HepG2 (cell line): ENCODE measurements at regions not wholly inside any gene's neighbourhood (a gene's known extent, or its start where the extent isn't known, plus 50 kb on each side); places are given as distances from the start of the nearest gene placed in this dataset.

Experiments
- ATAC-seq: fragments of 200-7000 bp; cut with Tn5 transposase; 3 replicates; pipeline ENCODE4 v1.9.1; 2020; ENCODE audit warnings: mild to moderate bottlenecking, moderate library complexity
- BruUV-seq: library from RNA; stranded (reverse); fragments of 400-500 nt; replicated peaks from 2 replicates; lab custom pipeline; 2021; lab: Mats Ljungman, UMichigan
- CTCF ChIA-PET: fragments of 300-600 bp; formaldehyde crosslinking; extraction: SDS; loops from one replicate; lab custom pipeline; 2021; ENCODE audit warnings: low total read pairs, inconsistent platforms, low intra/inter-chr PET ratio; lab: Yijun Ruan, JAX
- POLR2A ChIA-PET: fragments of 350-600 bp; sonication (Branson Sonifier 250); formaldehyde crosslinking; loops from one replicate; lab custom pipeline; 2020; ENCODE audit warnings: antibody characterized with exemption, inconsistent platforms; lab: Yijun Ruan, JAX
- DNase-seq: peaks from one replicate; pipeline ENCODE4 v3.0.0-alpha.2; 2015; ENCODE audit warnings: low spot score
- FAIRE-seq: peaks from 3 replicates; lab custom pipeline; 2011; peaks lifted over from hg19 to GRCh38; lab: Jason Lieb, UNC
- H2AFZ ChIP-seq: one replicate; pipeline ENCODE4 v1.6.1; 2011; ENCODE audit warnings: low read length, inconsistent platforms
- H3K27ac ChIP-seq: fragments of 300-600 bp; 3 replicates; pipeline ENCODE4 v1.8.0; 2011; ENCODE audit warnings: mixed run types, mild to moderate bottlenecking, mixed read lengths, low read length, inconsistent platforms; ENCODE audit not compliant: insufficient read depth; ENCODE audit errors: extremely low read length
- H3K27me3 ChIP-seq, 2 experiments: fragments of 200-600 bp in 1 of 2; 2 replicates in 1 of 2; 3 replicates in 1 of 2; pipeline versions ENCODE4 v1.6.0 to v1.8.0; 2011; ENCODE audit warnings: low read length in 2 of 2, mild to moderate bottlenecking in 2 of 2, moderate library complexity in 2 of 2, inconsistent platforms in 1 of 2; ENCODE audit not compliant: insufficient read depth in 2 of 2, control insufficient read depth in 1 of 2
- H3K36me3 ChIP-seq, 2 experiments: fragments of 200-600 bp in 1 of 2; replicated peaks in 1 of 2; 2 replicates in 1 of 2; 3 replicates in 1 of 2; pipeline versions ENCODE4 v1.5.1 to v1.8.0; 2011; ENCODE audit warnings: low read length in 2 of 2, inconsistent platforms in 1 of 2; ENCODE audit not compliant: insufficient read depth in 2 of 2, control insufficient read depth in 1 of 2
- H3K4me1 ChIP-seq: 2 replicates; pipeline ENCODE4 v1.5.1; 2012; ENCODE audit warnings: low read length, inconsistent platforms; ENCODE audit not compliant: insufficient read depth
- H3K4me2 ChIP-seq: 2 replicates; pipeline ENCODE4 v1.6.0; 2011; ENCODE audit warnings: low read depth, low read length, inconsistent platforms
- H3K4me3 ChIP-seq, 3 experiments: fragments of 200-600 bp in 1 of 3; sonication (generic), shearing (Covaris generic) in 1 of 3; replicated peaks in 1 of 3; 2 replicates each; pipeline ENCODE4 v1.5.1; 2011 to 2016; ENCODE audit warnings: low read length in 3 of 3, inconsistent platforms in 2 of 3, low read depth in 2 of 3, mild to moderate bottlenecking in 2 of 3, control low read depth in 1 of 3, mixed read lengths in 1 of 3; ENCODE audit not compliant: insufficient read depth in 1 of 3
- H3K79me2 ChIP-seq: one replicate; pipeline ENCODE4 v1.6.1; 2011; ENCODE audit warnings: low read length, inconsistent platforms; ENCODE audit not compliant: insufficient read depth
- H3K9ac ChIP-seq: 2 replicates; pipeline ENCODE4 v1.6.0; 2011; ENCODE audit warnings: mild to moderate bottlenecking, low read depth, low read length, inconsistent platforms; ENCODE audit not compliant: insufficient read depth
- H3K9me3 ChIP-seq: 2 replicates; pipeline ENCODE4 v1.5.1; 2012; ENCODE audit warnings: mild to moderate bottlenecking, low read length
- H4K20me1 ChIP-seq: 2 replicates; pipeline ENCODE4 v1.6.0; 2011; ENCODE audit warnings: inconsistent platforms, mild to moderate bottlenecking, low read length, moderate library complexity; ENCODE audit not compliant: insufficient read depth
- ARHGAP35 ChIP-seq: sonication (generic); formaldehyde crosslinking; IDR thresholded peaks from 2 replicates; pipeline ENCODE4 v1.9.0; 2022; ENCODE audit warnings: mild to moderate bottlenecking, inconsistent platforms, moderate library complexity, missing genetic modification reagents, borderline replicate concordance
- CBX2 ChIP-seq, 2 experiments: fragments of 200-600 bp in 1 of 2; sonication (generic); formaldehyde crosslinking in 1 of 2; IDR thresholded peaks; 2 replicates each; pipeline versions ENCODE4 v1.7.0 to v1.8.1; 2018 to 2022; ENCODE audit warnings: low read depth in 2 of 2, low read length in 1 of 2, mild to moderate bottlenecking in 1 of 2, missing genetic modification reagents in 1 of 2
- GFI1 ChIP-seq: sonication (generic); formaldehyde crosslinking; IDR thresholded peaks from 2 replicates; pipeline ENCODE4 v1.5.0; 2020; ENCODE audit warnings: missing genetic modification reagents, mild to moderate bottlenecking, borderline replicate concordance
- KLF9 ChIP-seq: IDR thresholded peaks from 2 replicates; pipeline ENCODE4 v1.6.1; 2016; ENCODE audit warnings: low read depth
- MIER2 ChIP-seq: IDR thresholded peaks from 2 replicates; pipeline ENCODE4 v1.6.1; 2016; ENCODE audit warnings: missing biosample characterization, missing genetic modification reagents
- MTA1 ChIP-seq: sonication (generic); formaldehyde crosslinking; IDR thresholded peaks from 2 replicates; pipeline ENCODE4 v1.4.0; 2020; ENCODE audit warnings: missing genetic modification reagents, mild to moderate bottlenecking, borderline replicate concordance
- PAF1 ChIP-seq: IDR thresholded peaks from 2 replicates; pipeline ENCODE4 v1.6.1; 2016; ENCODE audit warnings: missing genetic modification reagents, missing compliant biosample characterization
- ZNF138 ChIP-seq: sonication (generic); formaldehyde crosslinking; IDR thresholded peaks from 2 replicates; pipeline ENCODE4 v1.5.0; 2020; ENCODE audit warnings: mild to moderate bottlenecking, low read depth, missing genetic modification reagents
- ZNF549 ChIP-seq: sonication (generic); formaldehyde crosslinking; IDR thresholded peaks from 2 replicates; pipeline ENCODE4 v1.5.0; 2020; ENCODE audit warnings: missing genetic modification reagents
- ZZZ3 ChIP-seq: sonication (generic); formaldehyde crosslinking; IDR thresholded peaks from 2 replicates; pipeline ENCODE4 v1.4.0; 2020; ENCODE audit warnings: missing genetic modification reagents, mild to moderate bottlenecking, borderline replicate concordance
- WGBS: methylation state at CpG from one replicate; pipeline ENCODE4 v1.1.6; 2017; ENCODE audit warnings: low lambda C conversion rate; 5-methylcytosine and 5-hydroxymethylcytosine counted together
- in situ Hi-C: cut with HindIII; loops from 2 replicates; pipeline ENCODE4 v1.10.0; 2017; ENCODE audit warnings: low pct_unique_long_range_greater_than_20kb; ENCODE audit not compliant: extremely low pct_ligation_motif_present
- intact Hi-C: fragments of 100-400 bp; cut with micrococcal nuclease; formaldehyde crosslinking; loops from one replicate; pipeline ENCODE4 v1.10.0; 2022; ENCODE audit not compliant: unreplicated experiment
- TF ChIP-seq, protein P1 (sequence below): sonication (generic); formaldehyde crosslinking; IDR thresholded peaks from 2 replicates; pipeline ENCODE4 v1.5.1; 2020; ENCODE audit warnings: mild to moderate bottlenecking, missing genetic modification reagents
- TF ChIP-seq, protein P2 (sequence below): sonication (generic); formaldehyde crosslinking; IDR thresholded peaks from one replicate; pipeline ENCODE4 v1.5.1; 2020; ENCODE audit warnings: mild to moderate bottlenecking, missing genetic modification reagents; ENCODE audit errors: not compliant biosample characterization

DNA sequence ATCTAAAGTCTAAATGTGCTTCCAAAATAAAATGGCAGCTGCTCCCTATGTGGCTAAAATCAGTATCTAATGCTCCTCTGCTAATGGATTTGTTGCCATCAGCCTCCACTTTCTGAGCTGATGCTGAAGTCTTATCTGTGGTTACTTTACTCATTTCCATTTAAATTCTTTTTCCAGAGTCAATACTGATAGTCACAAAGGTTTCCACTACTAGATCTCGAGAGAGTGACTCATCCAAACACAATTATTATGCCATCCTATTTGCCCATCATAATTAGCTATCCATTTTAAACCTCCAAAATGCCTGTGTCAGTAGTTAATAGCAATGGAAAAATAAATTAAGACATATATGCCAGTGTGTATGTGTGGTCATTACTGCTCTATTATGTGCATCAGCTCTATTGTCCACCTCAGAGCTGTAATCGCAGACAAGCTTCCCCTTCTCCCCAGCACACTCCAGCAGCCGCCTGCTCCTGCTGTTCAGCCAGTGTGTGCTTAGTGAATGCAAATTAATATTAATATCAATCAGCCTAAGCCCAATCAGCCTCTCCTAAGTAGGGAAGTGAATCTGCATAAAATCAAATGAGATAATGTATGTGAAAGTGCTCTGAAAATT is 199.8 kb upstream of the ZIC3 start (continued):
- TF ChIP-seq, protein P1, sequence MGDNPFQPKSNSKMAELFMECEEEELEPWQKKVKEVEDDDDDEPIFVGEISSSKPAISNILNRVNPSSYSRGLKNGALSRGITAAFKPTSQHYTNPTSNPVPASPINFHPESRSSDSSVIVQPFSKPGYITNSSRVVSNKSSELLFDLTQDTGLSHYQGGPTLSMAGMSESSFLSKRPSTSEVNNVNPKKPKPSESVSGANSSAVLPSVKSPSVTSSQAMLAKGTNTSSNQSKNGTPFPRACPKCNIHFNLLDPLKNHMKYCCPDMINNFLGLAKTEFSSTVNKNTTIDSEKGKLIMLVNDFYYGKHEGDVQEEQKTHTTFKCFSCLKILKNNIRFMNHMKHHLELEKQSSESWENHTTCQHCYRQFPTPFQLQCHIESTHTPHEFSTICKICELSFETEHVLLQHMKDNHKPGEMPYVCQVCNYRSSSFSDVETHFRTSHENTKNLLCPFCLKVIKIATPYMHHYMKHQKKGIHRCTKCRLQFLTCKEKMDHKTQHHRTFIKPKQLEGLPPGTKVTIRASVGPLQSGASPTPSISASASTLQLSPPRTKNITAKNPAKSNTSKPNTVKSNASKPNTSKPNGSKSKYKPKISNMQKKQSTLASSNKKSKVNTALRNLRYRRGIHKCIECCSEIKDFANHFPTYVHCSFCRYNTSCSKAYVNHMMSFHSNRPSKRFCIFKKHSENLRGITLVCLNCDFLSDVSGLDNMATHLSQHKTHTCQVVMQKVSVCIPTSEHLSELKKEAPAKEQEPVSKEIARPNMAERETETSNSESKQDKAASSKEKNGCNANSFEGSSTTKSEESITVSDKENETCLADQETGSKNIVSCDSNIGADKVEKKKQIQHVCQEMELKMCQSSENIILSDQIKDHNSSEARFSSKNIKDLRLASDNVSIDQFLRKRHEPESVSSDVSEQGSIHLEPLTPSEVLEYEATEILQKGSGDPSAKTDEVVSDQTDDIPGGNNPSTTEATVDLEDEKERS (CRISPR knock-in tag) = no peak
- no peak for TF ChIP-seq GFI1
- TF ChIP-seq, all 625 proteins: peak for 0

DNA sequence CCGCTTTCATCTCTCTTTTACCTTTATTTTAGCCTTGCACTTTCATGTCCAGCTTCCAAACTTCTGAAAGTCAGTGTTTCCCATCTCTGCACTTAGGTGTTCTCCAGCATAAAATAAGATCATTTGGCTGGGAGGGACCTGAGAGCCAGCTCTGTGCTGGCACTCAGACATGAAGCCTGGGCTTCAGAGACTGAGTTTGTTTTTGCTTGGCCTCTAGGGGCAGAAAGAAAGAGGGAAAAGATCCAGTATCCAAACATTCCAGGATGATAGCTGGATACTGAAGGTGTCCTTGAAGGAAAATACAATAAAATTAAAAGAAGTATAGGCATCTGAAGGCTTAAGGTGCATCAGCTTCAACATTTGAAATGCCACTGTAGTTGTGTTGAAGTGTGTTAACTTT is 202.4 kb upstream of the ZIC3 start:
- in situ Hi-C loops = no loop called here
- ATAC-seq = no peak

More for the DNA sequence above, 202.4 kb upstream of the ZIC3 start:
- no peak overlapping the region for H2AFZ ChIP-seq
- no peak overlapping the region for H3K27ac ChIP-seq
- no TSS peak for BruUV-seq
- ChIA-PET POLR2A (no interaction called here), CTCF (no interaction called here)
- H4K20me1 ChIP-seq = no peaks in the 10 kb centered on the region
- no peak overlapping the region for H3K4me2 ChIP-seq
- DNase-seq = no peak
- no peaks in the 10 kb centered on the region for H3K79me2 ChIP-seq
- H3K4me1 ChIP-seq = no peaks in the 10 kb centered on the region; the same call in 1 of the 2 replicates
- H3K36me3 ChIP-seq = no peaks in the 10 kb centered on the region
- no peaks in the 10 kb centered on the region for H3K27me3 ChIP-seq
- intact Hi-C loops = no loop called here
- FAIRE-seq = no peak
- H3K9me3 ChIP-seq = no peaks in the 10 kb centered on the region
- WGBS = 5% methylated on average over 1 of the region's 1 CpG
- TF ChIP-seq ZNF138 = no peak
- TF ChIP-seq ARHGAP35 (CRISPR knock-in tag) = no peak
- TF ChIP-seq ZZZ3 (CRISPR knock-in tag) = no peak
- no peak for TF ChIP-seq ZNF549 (CRISPR knock-in tag)
- TF ChIP-seq, protein P2, sequence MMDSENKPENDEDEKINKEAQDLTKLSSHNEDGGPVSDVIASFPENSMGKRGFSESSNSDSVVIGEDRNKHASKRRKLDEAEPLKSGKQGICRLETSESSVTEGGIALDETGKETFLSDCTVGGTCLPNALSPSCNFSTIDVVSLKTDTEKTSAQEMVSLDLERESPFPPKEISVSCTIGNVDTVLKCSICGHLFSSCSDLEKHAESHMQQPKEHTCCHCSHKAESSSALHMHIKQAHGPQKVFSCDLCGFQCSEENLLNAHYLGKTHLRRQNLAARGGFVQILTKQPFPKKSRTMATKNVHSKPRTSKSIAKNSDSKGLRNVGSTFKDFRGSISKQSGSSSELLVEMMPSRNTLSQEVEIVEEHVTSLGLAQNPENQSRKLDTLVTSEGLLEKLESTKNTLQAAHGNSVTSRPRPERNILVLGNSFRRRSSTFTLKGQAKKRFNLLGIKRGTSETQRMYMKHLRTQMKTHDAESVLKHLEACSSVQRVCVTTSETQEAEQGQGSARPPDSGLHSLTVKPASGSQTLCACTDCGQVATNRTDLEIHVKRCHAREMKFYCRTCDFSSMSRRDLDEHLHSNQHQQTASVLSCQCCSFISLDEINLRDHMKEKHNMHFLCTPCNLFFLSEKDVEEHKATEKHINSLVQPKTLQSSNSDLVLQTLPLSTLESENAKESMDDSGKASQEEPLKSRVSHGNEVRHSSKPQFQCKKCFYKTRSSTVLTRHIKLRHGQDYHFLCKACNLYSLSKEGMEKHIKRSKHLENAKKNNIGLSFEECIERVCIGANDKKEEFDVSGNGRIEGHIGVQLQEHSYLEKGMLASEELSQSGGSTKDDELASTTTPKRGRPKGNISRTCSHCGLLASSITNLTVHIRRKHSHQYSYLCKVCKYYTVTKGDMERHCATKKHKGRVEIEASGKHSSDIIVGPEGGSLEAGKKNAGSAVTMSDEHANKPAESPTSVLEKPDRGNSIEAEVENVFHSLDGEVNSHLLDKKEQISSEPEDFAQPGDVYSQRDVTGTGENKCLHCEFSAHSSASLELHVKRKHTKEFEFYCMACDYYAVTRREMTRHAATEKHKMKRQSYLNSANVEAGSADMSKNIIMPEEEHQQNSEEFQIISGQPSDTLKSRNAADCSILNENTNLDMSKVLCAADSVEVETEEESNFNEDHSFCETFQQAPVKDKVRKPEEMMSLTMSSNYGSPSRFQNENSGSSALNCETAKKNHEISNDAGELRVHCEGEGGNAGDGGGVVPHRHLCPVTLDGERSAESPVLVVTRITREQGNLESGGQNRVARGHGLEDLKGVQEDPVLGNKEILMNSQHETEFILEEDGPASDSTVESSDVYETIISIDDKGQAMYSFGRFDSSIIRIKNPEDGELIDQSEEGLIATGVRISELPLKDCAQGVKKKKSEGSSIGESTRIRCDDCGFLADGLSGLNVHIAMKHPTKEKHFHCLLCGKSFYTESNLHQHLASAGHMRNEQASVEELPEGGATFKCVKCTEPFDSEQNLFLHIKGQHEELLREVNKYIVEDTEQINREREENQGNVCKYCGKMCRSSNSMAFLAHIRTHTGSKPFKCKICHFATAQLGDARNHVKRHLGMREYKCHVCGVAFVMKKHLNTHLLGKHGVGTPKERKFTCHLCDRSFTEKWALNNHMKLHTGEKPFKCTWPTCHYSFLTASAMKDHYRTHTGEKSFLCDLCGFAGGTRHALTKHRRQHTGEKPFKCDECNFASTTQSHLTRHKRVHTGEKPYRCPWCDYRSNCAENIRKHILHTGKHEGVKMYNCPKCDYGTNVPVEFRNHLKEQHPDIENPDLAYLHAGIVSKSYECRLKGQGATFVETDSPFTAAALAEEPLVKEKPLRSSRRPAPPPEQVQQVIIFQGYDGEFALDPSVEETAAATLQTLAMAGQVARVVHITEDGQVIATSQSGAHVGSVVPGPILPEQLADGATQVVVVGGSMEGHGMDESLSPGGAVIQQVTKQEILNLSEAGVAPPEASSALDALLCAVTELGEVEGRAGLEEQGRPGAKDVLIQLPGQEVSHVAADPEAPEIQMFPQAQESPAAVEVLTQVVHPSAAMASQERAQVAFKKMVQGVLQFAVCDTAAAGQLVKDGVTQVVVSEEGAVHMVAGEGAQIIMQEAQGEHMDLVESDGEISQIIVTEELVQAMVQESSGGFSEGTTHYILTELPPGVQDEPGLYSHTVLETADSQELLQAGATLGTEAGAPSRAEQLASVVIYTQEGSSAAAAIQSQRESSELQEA (CRISPR knock-in tag) = no peak
- no peak for TF ChIP-seq PAF1 (CRISPR knock-in tag)
- TF ChIP-seq CBX2 (IDR thresholded peaks at IDR 0.05; ENCODE audit: low read depth, low read length) = no peak
- no peak for TF ChIP-seq CBX2 (CRISPR knock-in tag; IDR thresholded peaks at IDR 0.05; ENCODE audit: low read depth)
- no peak for TF ChIP-seq KLF9
- no peak for TF ChIP-seq MIER2
- no peak for TF ChIP-seq MTA1 (CRISPR knock-in tag)
- H3K4me3 ChIP-seq = no peak overlapping the region
- H3K9ac ChIP-seq = no peak overlapping the region
